Neural progenitor cell (in vitro differentiated cells): ENCODE measurements at regions not wholly inside any gene's neighbourhood (a gene's known extent, or its start where the extent isn't known, plus 50 kb on each side); places are given as distances from the start of the nearest gene placed in this dataset.

Experiments
- DNase-seq: peaks from one replicate; pipeline ENCODE4 v3.0.0-alpha.2; 2016; ENCODE audit warnings: low spot score
- H2AFZ ChIP-seq: fragments of 200-600 bp; sonication (generic); replicated peaks from 2 replicates; pipeline ENCODE4 v1.6.1; 2016; ENCODE audit warnings: antibody characterized with exemption
- H3F3A ChIP-seq: fragments of 200-600 bp; sonication (generic); 2 replicates; pipeline ENCODE4 v1.6.1; 2016; ENCODE audit warnings: antibody characterized with exemption, low read depth
- H3K27ac ChIP-seq: fragments of 200-600 bp; sonication (generic); 2 replicates; pipeline ENCODE4 v1.5.1; 2016; ENCODE audit warnings: mild to moderate bottlenecking
- H3K27me3 ChIP-seq: fragments of 200-600 bp; sonication (generic); 2 replicates; pipeline ENCODE4 v1.6.1; 2016; ENCODE audit warnings: mild to moderate bottlenecking, moderate library complexity
- H3K36me3 ChIP-seq: fragments of 200-600 bp; sonication (generic); 2 replicates; pipeline ENCODE4 v1.5.1; 2016
- H3K4me1 ChIP-seq: fragments of 200-600 bp; sonication (generic); 2 replicates; pipeline ENCODE4 v1.6.1; 2016; ENCODE audit warnings: mixed run types
- H3K4me2 ChIP-seq: fragments of 200-600 bp; sonication (generic); 2 replicates; pipeline ENCODE4 v1.6.1; 2016
- H3K4me3 ChIP-seq: fragments of 200-600 bp; sonication (generic); 2 replicates; pipeline ENCODE4 v1.5.1; 2016
- H3K79me2 ChIP-seq: fragments of 200-600 bp; sonication (generic); 2 replicates; pipeline ENCODE4 v1.6.1; 2016; ENCODE audit warnings: low read depth
- H3K9ac ChIP-seq: fragments of 200-600 bp; sonication (generic); 2 replicates; pipeline ENCODE4 v1.6.1; 2016
- H3K9me3 ChIP-seq: fragments of 200-600 bp; sonication (generic); 2 replicates; pipeline ENCODE4 v1.5.1; 2016; ENCODE audit warnings: low read depth
- H4K20me1 ChIP-seq: fragments of 200-600 bp; sonication (generic); 2 replicates; pipeline ENCODE4 v1.6.1; 2016; ENCODE audit warnings: low read depth
- H3K27ac Mint-ChIP-seq: 3 replicates; pipeline ENCODE4 v1.8.0; 2021; ENCODE audit warnings: mixed read lengths
- H3K27me3 Mint-ChIP-seq: 2 replicates; pipeline ENCODE4 v1.8.0; 2022; ENCODE audit warnings: low read depth, mild to moderate bottlenecking, inconsistent platforms, moderate library complexity, mixed read lengths; ENCODE audit not compliant: insufficient read depth
- H3K36me3 Mint-ChIP-seq: 3 replicates; pipeline ENCODE4 v1.8.0; 2021; ENCODE audit warnings: mixed read lengths
- H3K4me1 Mint-ChIP-seq: 3 replicates; pipeline ENCODE4 v1.8.0; 2021; ENCODE audit warnings: mixed read lengths
- H3K4me3 Mint-ChIP-seq: 3 replicates; pipeline ENCODE4 v1.8.0; 2021; ENCODE audit warnings: mild to moderate bottlenecking, moderate library complexity, mixed read lengths
- H3K9me3 Mint-ChIP-seq: 3 replicates; pipeline ENCODE4 v1.8.0; 2020; ENCODE audit warnings: mixed read lengths
- CTCF ChIP-seq: fragments of 200-600 bp; sonication (generic); IDR thresholded peaks from 2 replicates; pipeline ENCODE4 v1.5.1; 2017; ENCODE audit warnings: antibody characterized with exemption, mild to moderate bottlenecking
- EZH2 ChIP-seq: fragments of 200-600 bp; sonication (generic); IDR thresholded peaks from 2 replicates; pipeline ENCODE4 v1.6.1; 2017; ENCODE audit warnings: antibody characterized with exemption, mild to moderate bottlenecking, moderate library complexity
- EZH2phosphoT487 ChIP-seq: fragments of 200-600 bp; sonication (generic); IDR thresholded peaks from 2 replicates; pipeline ENCODE4 v1.6.1; 2017; ENCODE audit warnings: antibody characterized with exemption

GRCh38 chr4:10982305-10982704 is 297.7 kb upstream of the CLNK start:
- H3K9ac ChIP-seq = no peak overlapping the region
- no peaks in the 10 kb centered on the region for H3K79me2 ChIP-seq
- H3K36me3 ChIP-seq = no peaks in the 10 kb centered on the region
- H3K36me3 Mint-ChIP-seq = no peaks in the 10 kb centered on the region
- no peaks in the 10 kb centered on the region for H3K9me3 Mint-ChIP-seq
- peaks cover 14% of the 10 kb centered on the region for H3K4me1 Mint-ChIP-seq
- H3F3A ChIP-seq = no peaks in the 10 kb centered on the region
- peaks cover 14% of the 10 kb centered on the region for H3K27me3 ChIP-seq
- H2AFZ ChIP-seq = no peak overlapping the region
- no peak overlapping the region for H3K4me3 Mint-ChIP-seq
- H3K27ac Mint-ChIP-seq = no peak overlapping the region
- peak; percentile 31 for DNase-seq
- H3K27ac ChIP-seq = no peak overlapping the region
- H3K4me1 ChIP-seq = peaks cover 14% of the 10 kb centered on the region
- H3K9me3 ChIP-seq = no peaks in the 10 kb centered on the region
- H3K4me2 ChIP-seq = no peak overlapping the region
- H3K27me3 Mint-ChIP-seq = no peaks in the 10 kb centered on the region
- H4K20me1 ChIP-seq = no peaks in the 10 kb centered on the region
- TF ChIP-seq EZH2phosphoT487 (no peak), EZH2 (no peak), CTCF (no peak)
- H3K4me3 ChIP-seq = no peak overlapping the region

GRCh38 chr4:10981576-10981975 is 297.0 kb upstream of the CLNK start:
- H3K4me1 Mint-ChIP-seq = peaks cover 14% of the 10 kb centered on the region
- no peak overlapping the region for H3K4me3 Mint-ChIP-seq
- Histone ChIP-seq H3K4me3 (no peak overlapping the region), H3K36me3 (no peaks in the 10 kb centered on the region), H3K79me2 (no peaks in the 10 kb centered on the region), H3K4me2 (no peak overlapping the region), H3K9ac (no peak overlapping the region), H3K27ac (no peak overlapping the region), H4K20me1 (no peaks in the 10 kb centered on the region), H3K9me3 (no peaks in the 10 kb centered on the region), H3K27me3 (peaks cover 14% of the 10 kb centered on the region), H3F3A (no peaks in the 10 kb centered on the region), H2AFZ (no peak overlapping the region), H3K4me1 (peaks cover 14% of the 10 kb centered on the region)
- TF ChIP-seq CTCF (no peak), EZH2phosphoT487 (no peak), EZH2 (no peak)
- no peaks in the 10 kb centered on the region for H3K9me3 Mint-ChIP-seq
- H3K36me3 Mint-ChIP-seq = no peaks in the 10 kb centered on the region
- no peak overlapping the region for H3K27ac Mint-ChIP-seq
- no peak for DNase-seq
- no peaks in the 10 kb centered on the region for H3K27me3 Mint-ChIP-seq

- Histone ChIP-seq H3K4me1 (peaks cover 14% of the 10 kb centered on the region), H3K27ac (no peak overlapping the region), H2AFZ (no peak overlapping the region), H4K20me1 (no peaks in the 10 kb centered on the region), H3F3A (no peaks in the 10 kb centered on the region), H3K9ac (no peak overlapping the region), H3K4me2 (no peak overlapping the region), H3K9me3 (no peaks in the 10 kb centered on the region), H3K79me2 (no peaks in the 10 kb centered on the region), H3K36me3 (no peaks in the 10 kb centered on the region), H3K27me3 (peaks cover 14% of the 10 kb centered on the region), H3K4me3 (no peak overlapping the region)
- H3K4me1 Mint-ChIP-seq = peaks cover 14% of the 10 kb centered on the region
- H3K36me3 Mint-ChIP-seq = no peaks in the 10 kb centered on the region
- peaks cover 2% of the 10 kb centered on the region for H3K27me3 Mint-ChIP-seq
- TF ChIP-seq CTCF (no peak), EZH2 (no peak), EZH2phosphoT487 (no peak)
- H3K9me3 Mint-ChIP-seq = no peaks in the 10 kb centered on the region
- no peak overlapping the region for H3K4me3 Mint-ChIP-seq
- no peak for DNase-seq
- no peak overlapping the region for H3K27ac Mint-ChIP-seq
Measured at GRCh38 chr4:10981096-10981495, 296.5 kb upstream of the CLNK start.

GRCh38 chr4:10979032-10979431 is 294.5 kb upstream of the CLNK start:
- Histone ChIP-seq H3K27me3 (peaks cover 14% of the 10 kb centered on the region), H3K9me3 (no peaks in the 10 kb centered on the region), H3K9ac (no peak overlapping the region), H3K27ac (no peak overlapping the region), H3K4me1 (peaks cover 14% of the 10 kb centered on the region), H3K36me3 (no peaks in the 10 kb centered on the region), H3K4me2 (no peak overlapping the region), H3K79me2 (no peaks in the 10 kb centered on the region), H2AFZ (no peak overlapping the region), H3K4me3 (no peak overlapping the region), H3F3A (no peaks in the 10 kb centered on the region), H4K20me1 (no peaks in the 10 kb centered on the region)
- TF ChIP-seq EZH2phosphoT487 (no peak), CTCF (no peak), EZH2 (no peak)
- Mint-ChIP-seq H3K4me3 (no peak overlapping the region), H3K27ac (no peak overlapping the region), H3K4me1 (peaks cover 14% of the 10 kb centered on the region), H3K36me3 (no peaks in the 10 kb centered on the region), H3K9me3 (no peaks in the 10 kb centered on the region), H3K27me3 (peaks cover 3% of the 10 kb centered on the region)
- no peak for DNase-seq
